ENCODE measurements at regions not wholly inside any gene's neighbourhood (a gene's known extent, or its start where the extent isn't known, plus 50 kb on each side); places are given as distances from the start of the nearest gene placed in this dataset.
A peak's percentile ranks its signal among the peaks of the same experiment; 100 is the strongest.

DNA sequence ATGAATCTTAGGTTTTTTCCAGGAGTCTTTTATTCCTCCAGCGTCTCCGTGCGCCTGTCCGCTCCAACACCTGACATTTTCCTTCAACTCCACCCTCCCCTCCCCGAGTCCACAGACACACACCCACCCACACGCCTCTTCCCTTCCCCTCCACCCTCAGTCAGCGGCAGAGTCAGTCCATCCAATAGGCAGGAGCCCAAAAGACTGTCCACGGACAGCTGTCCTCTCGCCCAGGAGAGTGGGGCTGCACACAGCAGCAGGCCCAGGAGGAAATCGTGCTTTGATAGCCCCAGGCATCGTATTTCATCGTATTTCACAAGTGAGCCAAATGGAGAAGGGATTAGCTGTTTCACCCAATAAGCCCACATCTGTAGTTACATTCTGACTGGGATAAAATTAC, 285.1 kb downstream of the ZEB1 start:
- Histone ChIP-seq H3K27me3 (ENCODE audit: control insufficient read depth, insufficient read depth, low read length) (no peaks in the 10 kb centered on the region), H3K27ac (ENCODE audit: low read length) (peak overlapping the region; percentile 76), H3K9me3 (ENCODE audit: control insufficient read depth, insufficient read depth, low read depth, low read length) (no peaks in the 10 kb centered on the region), H3K36me3 (ENCODE audit: control insufficient read depth, insufficient read depth, low read length) (no peaks in the 10 kb centered on the region), H3K4me1 (ENCODE audit: control insufficient read depth, insufficient read depth, low read length) (0 out of 2 replicates have a peak, but pooled peaks cover 5% of the 10 kb centered on the region), H3K4me3 (ENCODE audit: low read depth in 2 of 2, low read length in 2 of 2) (peak overlapping the region; percentile 69 to 75)
- ChIA-PET CTCF (no interaction called here), POLR2A (no interaction called here)
- no TSS peak for BruUV-seq (replicated peaks)
- in situ Hi-C loops (cut with HindIII; ENCODE audit: low pct_unique_long_range_greater_than_20kb, low sequenced_read_pairs) (no loop called here), intact Hi-C loops (cut with micrococcal nuclease; ENCODE audit: unreplicated experiment) (no loop called here)
- TF ChIP-seq TCF7L2 (IDR thresholded peaks at IDR 0.05; ENCODE audit: low read depth, low read length), result no peak
- TF ChIP-seq POLR2AphosphoS5 (IDR thresholded peaks at IDR 0.05; ENCODE audit: low read depth, low read length), result no peak
- TF ChIP-seq, protein P1, sequence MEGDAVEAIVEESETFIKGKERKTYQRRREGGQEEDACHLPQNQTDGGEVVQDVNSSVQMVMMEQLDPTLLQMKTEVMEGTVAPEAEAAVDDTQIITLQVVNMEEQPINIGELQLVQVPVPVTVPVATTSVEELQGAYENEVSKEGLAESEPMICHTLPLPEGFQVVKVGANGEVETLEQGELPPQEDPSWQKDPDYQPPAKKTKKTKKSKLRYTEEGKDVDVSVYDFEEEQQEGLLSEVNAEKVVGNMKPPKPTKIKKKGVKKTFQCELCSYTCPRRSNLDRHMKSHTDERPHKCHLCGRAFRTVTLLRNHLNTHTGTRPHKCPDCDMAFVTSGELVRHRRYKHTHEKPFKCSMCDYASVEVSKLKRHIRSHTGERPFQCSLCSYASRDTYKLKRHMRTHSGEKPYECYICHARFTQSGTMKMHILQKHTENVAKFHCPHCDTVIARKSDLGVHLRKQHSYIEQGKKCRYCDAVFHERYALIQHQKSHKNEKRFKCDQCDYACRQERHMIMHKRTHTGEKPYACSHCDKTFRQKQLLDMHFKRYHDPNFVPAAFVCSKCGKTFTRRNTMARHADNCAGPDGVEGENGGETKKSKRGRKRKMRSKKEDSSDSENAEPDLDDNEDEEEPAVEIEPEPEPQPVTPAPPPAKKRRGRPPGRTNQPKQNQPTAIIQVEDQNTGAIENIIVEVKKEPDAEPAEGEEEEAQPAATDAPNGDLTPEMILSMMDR (IDR thresholded peaks at IDR 0.05), result no peak
- no peak for TF ChIP-seq SIN3A (IDR thresholded peaks at IDR 0.05; ENCODE audit: borderline replicate concordance, insufficient read depth, low read depth, low read length)
- TF ChIP-seq, protein P2, sequence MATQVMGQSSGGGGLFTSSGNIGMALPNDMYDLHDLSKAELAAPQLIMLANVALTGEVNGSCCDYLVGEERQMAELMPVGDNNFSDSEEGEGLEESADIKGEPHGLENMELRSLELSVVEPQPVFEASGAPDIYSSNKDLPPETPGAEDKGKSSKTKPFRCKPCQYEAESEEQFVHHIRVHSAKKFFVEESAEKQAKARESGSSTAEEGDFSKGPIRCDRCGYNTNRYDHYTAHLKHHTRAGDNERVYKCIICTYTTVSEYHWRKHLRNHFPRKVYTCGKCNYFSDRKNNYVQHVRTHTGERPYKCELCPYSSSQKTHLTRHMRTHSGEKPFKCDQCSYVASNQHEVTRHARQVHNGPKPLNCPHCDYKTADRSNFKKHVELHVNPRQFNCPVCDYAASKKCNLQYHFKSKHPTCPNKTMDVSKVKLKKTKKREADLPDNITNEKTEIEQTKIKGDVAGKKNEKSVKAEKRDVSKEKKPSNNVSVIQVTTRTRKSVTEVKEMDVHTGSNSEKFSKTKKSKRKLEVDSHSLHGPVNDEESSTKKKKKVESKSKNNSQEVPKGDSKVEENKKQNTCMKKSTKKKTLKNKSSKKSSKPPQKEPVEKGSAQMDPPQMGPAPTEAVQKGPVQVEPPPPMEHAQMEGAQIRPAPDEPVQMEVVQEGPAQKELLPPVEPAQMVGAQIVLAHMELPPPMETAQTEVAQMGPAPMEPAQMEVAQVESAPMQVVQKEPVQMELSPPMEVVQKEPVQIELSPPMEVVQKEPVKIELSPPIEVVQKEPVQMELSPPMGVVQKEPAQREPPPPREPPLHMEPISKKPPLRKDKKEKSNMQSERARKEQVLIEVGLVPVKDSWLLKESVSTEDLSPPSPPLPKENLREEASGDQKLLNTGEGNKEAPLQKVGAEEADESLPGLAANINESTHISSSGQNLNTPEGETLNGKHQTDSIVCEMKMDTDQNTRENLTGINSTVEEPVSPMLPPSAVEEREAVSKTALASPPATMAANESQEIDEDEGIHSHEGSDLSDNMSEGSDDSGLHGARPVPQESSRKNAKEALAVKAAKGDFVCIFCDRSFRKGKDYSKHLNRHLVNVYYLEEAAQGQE (IDR thresholded peaks at IDR 0.05; ENCODE audit: insufficient read depth in 1 of 2, low read depth in 2 of 2, low read length in 1 of 2), result no peak
- ATAC-seq, result no peak
- DNase-seq (ENCODE audit: low read depth, low spot score), result no peak

DNA sequence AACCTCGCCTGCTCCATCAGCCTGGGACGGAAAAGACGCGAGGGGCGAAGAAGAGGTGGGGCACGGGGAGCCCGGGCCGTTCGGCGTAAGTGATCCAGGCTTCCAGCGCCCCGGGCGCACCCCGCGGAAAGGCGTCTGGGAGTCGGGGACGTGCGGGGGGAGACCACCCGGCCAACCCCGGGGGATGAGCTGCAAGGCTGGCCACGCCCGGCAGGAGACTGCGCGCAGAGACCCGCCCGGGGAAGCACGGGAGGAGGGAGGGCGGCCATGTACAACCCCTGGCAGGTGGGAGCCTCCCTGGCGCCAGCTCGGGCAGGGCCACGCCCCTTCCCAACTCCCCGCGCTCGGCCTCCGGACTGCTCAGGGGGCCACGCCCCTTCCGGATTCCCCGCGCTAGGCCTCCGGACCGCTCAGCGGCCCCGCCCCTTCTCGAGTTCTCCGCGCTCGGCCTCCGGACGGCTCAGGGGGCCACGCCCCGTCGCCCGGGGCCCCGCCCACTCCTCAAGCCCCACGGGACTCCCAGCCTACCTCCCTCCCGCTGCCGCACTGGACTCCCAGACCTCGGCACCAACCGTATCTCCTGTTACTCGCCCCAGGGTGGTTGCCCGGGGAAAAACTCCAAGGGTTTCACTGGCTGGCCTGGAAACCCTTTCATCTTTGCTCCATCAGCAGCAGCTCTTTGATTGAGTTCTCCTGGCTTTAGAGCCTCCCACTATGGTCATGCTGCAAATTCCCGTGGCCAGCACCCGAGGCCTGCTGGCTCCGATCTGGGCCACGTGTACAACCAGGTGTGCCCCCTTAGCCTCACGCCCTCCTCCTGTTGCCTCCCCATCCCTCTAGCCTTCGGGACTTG, 284.4 kb downstream of the ZEB1 start:
- H3K27me3 ChIP-seq (ENCODE audit: control insufficient read depth, insufficient read depth, low read length), result no peaks in the 10 kb centered on the region
- H3K4me1 ChIP-seq (ENCODE audit: control insufficient read depth, insufficient read depth, low read length), result 0 out of 2 replicates have a peak, but pooled peaks cover 5% of the 10 kb centered on the region
- intact Hi-C loops (cut with micrococcal nuclease; ENCODE audit: unreplicated experiment) (no loop called here), in situ Hi-C loops (cut with HindIII; ENCODE audit: low pct_unique_long_range_greater_than_20kb, low sequenced_read_pairs) (no loop called here)
- H3K27ac ChIP-seq (ENCODE audit: low read length), result peak overlapping the region; percentile 77
- ATAC-seq (peak; percentile 99), DNase-seq (ENCODE audit: low read depth, low spot score) (peak; percentile 63)
- no peak for TF ChIP-seq SIN3A (IDR thresholded peaks at IDR 0.05; ENCODE audit: borderline replicate concordance, insufficient read depth, low read depth, low read length)
- peak; percentile 69; the same call in 1 of the 2 replicates for TF ChIP-seq TCF7L2 (IDR thresholded peaks at IDR 0.05; ENCODE audit: low read depth, low read length)
- no peaks in the 10 kb centered on the region for H3K36me3 ChIP-seq (ENCODE audit: control insufficient read depth, insufficient read depth, low read length)
- ChIA-PET CTCF (no interaction called here), POLR2A (no interaction called here)
- BruUV-seq (replicated peaks), result no TSS peak
- peak overlapping the region; percentile 69 to 75 for H3K4me3 ChIP-seq (ENCODE audit: low read depth in 2 of 2, low read length in 2 of 2)
- no peaks in the 10 kb centered on the region for H3K9me3 ChIP-seq (ENCODE audit: control insufficient read depth, insufficient read depth, low read depth, low read length)
